H7 (cell line): ENCODE measurements at regions not wholly inside any gene's neighbourhood (a gene's known extent, or its start where the extent isn't known, plus 50 kb on each side); places are given as distances from the start of the nearest gene placed in this dataset.

ENCODE experiments used
- DNase-seq: peaks from one replicate; pipeline ENCODE4 v3.0.0; 2012
- H3K27me3 ChIP-seq: 2 replicates; pipeline ENCODE4 v1.6.0; 2011; ENCODE audit warnings: mild to moderate bottlenecking, low read length; ENCODE audit not compliant: control insufficient read depth, insufficient read depth
- H3K36me3 ChIP-seq: replicated peaks from 2 replicates; pipeline ENCODE4 v1.5.1; 2011; ENCODE audit warnings: low read length; ENCODE audit not compliant: control insufficient read depth, insufficient read depth
- H3K4me3 ChIP-seq: 2 replicates; pipeline ENCODE4 v1.5.1; 2011; ENCODE audit warnings: low read depth, mild to moderate bottlenecking, control low read depth, low read length, moderate library complexity; ENCODE audit not compliant: insufficient read depth

DNA sequence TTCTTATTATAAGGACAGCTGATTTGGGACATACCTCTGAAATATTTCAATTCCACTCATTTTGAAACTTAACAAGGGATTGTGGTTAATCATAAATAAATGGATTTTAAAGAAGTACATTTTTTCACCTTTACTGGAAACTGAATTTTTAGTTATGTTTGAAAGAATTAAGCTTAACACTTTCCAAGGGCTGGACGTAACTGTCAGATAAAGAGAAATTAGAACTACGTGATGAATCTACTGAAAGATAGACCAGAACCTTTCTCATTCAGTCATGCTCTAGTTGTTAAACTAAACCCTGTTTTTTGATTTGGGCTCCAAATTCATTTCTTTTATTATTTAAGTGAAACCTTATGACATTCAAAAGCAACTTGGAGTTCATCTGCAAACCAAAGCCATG lies 1892.1 kb upstream of the SEL1L start:
- no peak overlapping the region for H3K4me3 ChIP-seq
- no peaks in the 10 kb centered on the region for H3K36me3 ChIP-seq
- no peaks in the 10 kb centered on the region for H3K27me3 ChIP-seq
- no peak for DNase-seq

GRCh38 chr14:83433618-83434017 lies 1900.0 kb upstream of the SEL1L start:
- Histone ChIP-seq H3K4me3 (no peak overlapping the region), H3K27me3 (no peaks in the 10 kb centered on the region), H3K36me3 (no peaks in the 10 kb centered on the region)
- no peak for DNase-seq

- Histone ChIP-seq H3K27me3 (no peaks in the 10 kb centered on the region), H3K4me3 (no peak overlapping the region)
- DNase-seq = no peak
Observed at GRCh38 chr14:83441801-83442200, 1908.1 kb upstream of the SEL1L start.

GRCh38 chr14:83455561-83455960 lies 1921.9 kb upstream of the SEL1L start:
- no peak for DNase-seq
- no peak overlapping the region for H3K4me3 ChIP-seq
- no peaks in the 10 kb centered on the region for H3K27me3 ChIP-seq
- no peaks in the 10 kb centered on the region for H3K36me3 ChIP-seq

More at GRCh38 chr14:83441801-83442200, 1908.1 kb upstream of the SEL1L start:
- no peaks in the 10 kb centered on the region for H3K36me3 ChIP-seq

GRCh38 chr14:83461521-83461920 lies 1927.9 kb upstream of the SEL1L start:
- Histone ChIP-seq H3K36me3 (no peaks in the 10 kb centered on the region), H3K4me3 (no peak overlapping the region), H3K27me3 (no peaks in the 10 kb centered on the region)
- DNase-seq = no peak

DNA sequence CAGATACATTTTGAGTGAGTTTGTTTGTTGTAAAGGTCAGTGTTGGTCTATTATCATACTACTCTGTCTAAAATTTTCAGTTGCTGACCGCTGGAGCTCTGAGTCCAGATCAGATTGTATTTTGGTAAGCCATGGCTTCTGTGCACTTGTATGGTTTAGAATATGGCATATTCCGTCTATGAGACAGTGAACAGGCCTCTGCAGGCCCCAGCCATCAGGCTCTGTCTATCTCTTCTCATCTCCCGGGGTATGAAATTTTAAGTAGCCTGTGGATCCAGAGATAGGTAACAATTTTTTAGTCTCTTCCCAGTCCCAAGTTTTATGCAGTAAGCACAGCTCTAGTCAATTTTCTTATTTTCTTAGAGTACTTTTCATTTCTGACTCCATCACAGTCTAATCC lies 1929.1 kb upstream of the SEL1L start:
- no peak overlapping the region for H3K4me3 ChIP-seq
- H3K27me3 ChIP-seq = no peaks in the 10 kb centered on the region
- DNase-seq = no peak
- no peaks in the 10 kb centered on the region for H3K36me3 ChIP-seq

- peak; percentile 1 for DNase-seq
- Histone ChIP-seq H3K27me3 (no peaks in the 10 kb centered on the region), H3K4me3 (no peak overlapping the region), H3K36me3 (no peaks in the 10 kb centered on the region)
Observed at GRCh38 chr14:83463500-83464098, 1929.9 kb upstream of the SEL1L start.

- Histone ChIP-seq H3K4me3 (no peak overlapping the region), H3K36me3 (no peaks in the 10 kb centered on the region), H3K27me3 (no peaks in the 10 kb centered on the region)
- DNase-seq = no peak
Observed at GRCh38 chr14:83467811-83468210, 1934.2 kb upstream of the SEL1L start.

DNA sequence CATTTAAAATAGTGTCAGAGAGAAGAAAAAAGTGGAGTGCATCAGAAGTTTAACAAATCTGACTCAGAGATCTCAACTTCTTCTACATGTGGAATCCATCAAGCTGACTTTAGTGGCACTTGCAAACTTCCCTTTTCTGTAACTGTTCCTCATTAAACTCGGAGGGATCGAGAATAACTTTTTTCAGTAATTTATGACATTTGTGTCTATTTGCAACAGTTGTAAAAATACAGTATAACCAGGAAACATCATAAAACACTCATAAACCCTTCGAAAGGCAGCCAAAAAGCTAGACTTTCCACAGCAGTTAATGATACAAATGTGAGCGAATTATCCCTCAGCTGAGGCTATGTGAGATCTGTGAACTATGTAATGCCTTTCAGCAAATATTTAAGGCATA lies 1936.8 kb upstream of the SEL1L start:
- no peaks in the 10 kb centered on the region for H3K36me3 ChIP-seq
- no peak overlapping the region for H3K4me3 ChIP-seq
- no peaks in the 10 kb centered on the region for H3K27me3 ChIP-seq
- DNase-seq = no peak

GRCh38 chr14:83470959-83471695 lies 1937.5 kb upstream of the SEL1L start:
- no peaks in the 10 kb centered on the region for H3K27me3 ChIP-seq
- DNase-seq = no peak
- H3K4me3 ChIP-seq = no peak overlapping the region

GRCh38 chr14:83473416-83474235 lies 1940.0 kb upstream of the SEL1L start:
- H3K36me3 ChIP-seq = no peaks in the 10 kb centered on the region
- no peak overlapping the region for H3K4me3 ChIP-seq
- DNase-seq = no peak
- no peaks in the 10 kb centered on the region for H3K27me3 ChIP-seq

More at GRCh38 chr14:83470959-83471695, 1937.5 kb upstream of the SEL1L start:
- no peaks in the 10 kb centered on the region for H3K36me3 ChIP-seq

- Histone ChIP-seq H3K36me3 (no peaks in the 10 kb centered on the region), H3K4me3 (no peak overlapping the region), H3K27me3 (no peaks in the 10 kb centered on the region)
- no peak for DNase-seq
Observed at GRCh38 chr14:83478741-83479140, 1945.1 kb upstream of the SEL1L start.

DNA sequence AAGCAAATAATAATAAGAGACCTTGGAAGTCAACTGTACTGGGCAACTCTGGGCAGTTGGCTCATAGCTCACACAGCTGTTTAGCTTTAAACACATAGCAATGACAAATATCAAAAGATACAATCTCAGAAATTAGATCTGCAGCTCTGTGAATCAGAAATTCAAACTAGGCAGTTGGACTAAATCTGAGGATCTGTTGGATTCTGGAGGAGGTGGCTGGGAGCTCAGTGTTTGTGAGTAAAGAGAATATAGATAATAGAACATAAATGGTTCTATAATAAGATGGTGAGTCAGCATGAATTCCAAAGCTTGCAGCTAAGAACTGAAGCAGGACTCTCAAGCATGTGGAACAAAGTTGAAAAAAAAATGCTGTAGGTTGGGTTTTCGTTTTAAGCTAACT lies 1949.4 kb upstream of the SEL1L start:
- no peaks in the 10 kb centered on the region for H3K36me3 ChIP-seq
- DNase-seq = no peak
- H3K4me3 ChIP-seq = no peak overlapping the region
- no peaks in the 10 kb centered on the region for H3K27me3 ChIP-seq

GRCh38 chr14:83485591-83485990 lies 1951.9 kb upstream of the SEL1L start:
- no peak for DNase-seq
- no peaks in the 10 kb centered on the region for H3K36me3 ChIP-seq
- no peaks in the 10 kb centered on the region for H3K27me3 ChIP-seq
- no peak overlapping the region for H3K4me3 ChIP-seq

- DNase-seq = no peak
- H3K4me3 ChIP-seq = no peak overlapping the region
- no peaks in the 10 kb centered on the region for H3K36me3 ChIP-seq
- no peaks in the 10 kb centered on the region for H3K27me3 ChIP-seq
Observed at GRCh38 chr14:83491091-83491490, 1957.4 kb upstream of the SEL1L start.
